ENCODE measurements at regions not wholly inside any gene's neighbourhood (a gene's known extent, or its start where the extent isn't known, plus 50 kb on each side); places are given as distances from the start of the nearest gene placed in this dataset.

DNA sequence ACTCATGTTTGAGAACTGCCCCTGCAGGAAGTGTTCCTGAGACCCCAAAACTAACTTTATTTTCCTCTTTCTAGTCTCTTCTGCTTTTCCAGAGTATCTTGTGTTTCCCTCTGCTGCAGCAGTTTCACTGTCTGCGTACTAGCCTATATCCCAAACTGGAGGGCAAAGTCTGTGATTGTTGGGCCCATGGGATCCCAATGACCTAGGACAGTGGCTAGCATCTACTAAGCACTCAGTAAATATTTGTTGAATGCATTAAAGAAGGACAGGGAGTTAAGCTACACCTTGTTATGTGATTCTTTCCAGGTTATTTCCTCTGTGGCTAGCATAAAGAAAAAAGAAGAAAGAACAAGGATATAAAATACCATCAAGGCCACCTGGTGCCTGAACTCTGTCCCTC is 210.6 kb upstream of the PHYHIPL start:
- H3K79me2 ChIP-seq (ENCODE audit: control insufficient read depth, insufficient read depth, low read length): no peaks in the 10 kb centered on the region
- DNase-seq (ENCODE audit: low read depth, low spot score) (no peak), FAIRE-seq (no peak)
- no peaks in the 10 kb centered on the region for H3K27me3 ChIP-seq (ENCODE audit: control insufficient read depth in 2 of 2, insufficient read depth in 2 of 2, low read length in 2 of 2)
- no peak for TF ChIP-seq GATA2 (IDR thresholded peaks at IDR 0.05; ENCODE audit: insufficient read depth, insufficient read length, low read depth, low read length)
- TF ChIP-seq, protein P1, sequence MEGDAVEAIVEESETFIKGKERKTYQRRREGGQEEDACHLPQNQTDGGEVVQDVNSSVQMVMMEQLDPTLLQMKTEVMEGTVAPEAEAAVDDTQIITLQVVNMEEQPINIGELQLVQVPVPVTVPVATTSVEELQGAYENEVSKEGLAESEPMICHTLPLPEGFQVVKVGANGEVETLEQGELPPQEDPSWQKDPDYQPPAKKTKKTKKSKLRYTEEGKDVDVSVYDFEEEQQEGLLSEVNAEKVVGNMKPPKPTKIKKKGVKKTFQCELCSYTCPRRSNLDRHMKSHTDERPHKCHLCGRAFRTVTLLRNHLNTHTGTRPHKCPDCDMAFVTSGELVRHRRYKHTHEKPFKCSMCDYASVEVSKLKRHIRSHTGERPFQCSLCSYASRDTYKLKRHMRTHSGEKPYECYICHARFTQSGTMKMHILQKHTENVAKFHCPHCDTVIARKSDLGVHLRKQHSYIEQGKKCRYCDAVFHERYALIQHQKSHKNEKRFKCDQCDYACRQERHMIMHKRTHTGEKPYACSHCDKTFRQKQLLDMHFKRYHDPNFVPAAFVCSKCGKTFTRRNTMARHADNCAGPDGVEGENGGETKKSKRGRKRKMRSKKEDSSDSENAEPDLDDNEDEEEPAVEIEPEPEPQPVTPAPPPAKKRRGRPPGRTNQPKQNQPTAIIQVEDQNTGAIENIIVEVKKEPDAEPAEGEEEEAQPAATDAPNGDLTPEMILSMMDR (IDR thresholded peaks at IDR 0.05; ENCODE audit: extremely low read depth in 1 of 2, insufficient read depth in 1 of 2, low read depth in 1 of 2, low read length in 2 of 2): no peak
- no peak for TF ChIP-seq JUN (IDR thresholded peaks at IDR 0.05; ENCODE audit: borderline replicate concordance, insufficient read depth, insufficient read length, low read depth)
- no peak for TF ChIP-seq EZH2 (IDR thresholded peaks at IDR 0.05; ENCODE audit: borderline replicate concordance, low read depth, low read length, severe bottlenecking)
- no peak for TF ChIP-seq POLR2AphosphoS5 (IDR thresholded peaks at IDR 0.05; ENCODE audit: insufficient read depth, low read depth, low read length)
- TF ChIP-seq MYC (IDR thresholded peaks at IDR 0.05; ENCODE audit: low read depth, low read length): no peak
- TF ChIP-seq, protein P2, sequence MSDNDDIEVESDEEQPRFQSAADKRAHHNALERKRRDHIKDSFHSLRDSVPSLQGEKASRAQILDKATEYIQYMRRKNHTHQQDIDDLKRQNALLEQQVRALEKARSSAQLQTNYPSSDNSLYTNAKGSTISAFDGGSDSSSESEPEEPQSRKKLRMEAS (IDR thresholded peaks at IDR 0.05; ENCODE audit: insufficient read depth, insufficient read length): no peak
- TF ChIP-seq FOS (IDR thresholded peaks at IDR 0.05; ENCODE audit: borderline replicate concordance, insufficient read depth, low read length): no peak
- TF ChIP-seq POLR2A (IDR thresholded peaks at IDR 0.05; ENCODE audit: low read depth, low read length): no peak
- BruUV-seq (replicated peaks): no TSS peak
- no peaks in the 10 kb centered on the region for H4K20me1 ChIP-seq (replicated peaks; ENCODE audit: control insufficient read depth, extremely low read depth, insufficient read depth, low read length)
- H3K9ac ChIP-seq (replicated peaks; ENCODE audit: extremely low read depth, insufficient read depth, low read length): no peak overlapping the region
- no peaks in the 10 kb centered on the region for H3K9me1 ChIP-seq (replicated peaks; ENCODE audit: control insufficient read depth, extremely low read depth, insufficient read depth, low read length)
- H3K4me3 ChIP-seq (replicated peaks in 1 of 3; ENCODE audit: insufficient read depth in 1 of 3, low read depth in 1 of 3, low read length in 3 of 3): no peak overlapping the region
- CTCF ChIA-PET: no interaction called here
- H3K36me3 ChIP-seq (ENCODE audit: control insufficient read depth in 2 of 2, extremely low read depth in 1 of 2, insufficient read depth in 2 of 2, low read length in 2 of 2): no peaks in the 10 kb centered on the region
- H3K27ac ChIP-seq (ENCODE audit: insufficient read depth, low read depth, low read length): no peak overlapping the region
- no peak overlapping the region for H2AFZ ChIP-seq (ENCODE audit: low read depth, low read length)
- no peak overlapping the region for H3K4me2 ChIP-seq (ENCODE audit: insufficient read depth, low read length)
- intact Hi-C loops (cut with micrococcal nuclease) (no loop called here), dilution Hi-C loops (cut with MboI; ENCODE audit: extremely low pct_ligation_motif_present, low sequenced_read_pairs) (no loop called here)
- H3K9me3 ChIP-seq (replicated peaks; ENCODE audit: control insufficient read depth, insufficient read depth, low read length): no peaks in the 10 kb centered on the region
- no peaks in the 10 kb centered on the region for H3K4me1 ChIP-seq (ENCODE audit: control insufficient read depth, extremely low read depth, insufficient read depth, low read length)
- POLR2A ChIA-PET: no interaction called here

Measured in endothelial cell of umbilical vein (primary cell).